ENCODE measurements at regions not wholly inside any gene's neighbourhood (a gene's known extent, or its start where the extent isn't known, plus 50 kb on each side); places are given as distances from the start of the nearest gene placed in this dataset.

DNA sequence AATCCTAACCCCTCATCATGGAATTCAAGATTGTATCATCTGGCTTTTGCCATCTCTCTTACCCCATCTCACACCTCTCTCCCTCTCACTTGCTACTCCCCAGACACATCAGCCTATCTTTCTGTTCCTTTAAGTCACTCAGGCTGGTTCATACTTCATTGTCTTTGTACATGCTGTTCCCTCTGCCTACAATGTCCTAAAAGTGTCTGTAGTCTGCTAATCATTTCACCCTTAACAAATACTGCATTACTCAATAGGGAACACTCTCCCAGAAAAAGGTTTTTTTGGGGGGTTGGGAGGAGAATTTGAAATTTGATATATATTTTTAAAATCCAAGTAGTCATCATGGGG lies 146.2 kb upstream of the KLF7 start:
- TF ChIP-seq CTCF (IDR thresholded peaks at IDR 0.05) = no peak
- no peak for TF ChIP-seq POLR2A (IDR thresholded peaks at IDR 0.05)

All from adrenal gland (tissue), 5 donors.